HCT116 (cell line): ENCODE measurements at regions not wholly inside any gene's neighbourhood (a gene's known extent, or its start where the extent isn't known, plus 50 kb on each side); places are given as distances from the start of the nearest gene placed in this dataset.

ENCODE experiments used
- ATAC-seq: fragments of 200-7000 bp; cut with Tn5 transposase; 2 replicates; pipeline ENCODE4 v1.9.1; 2020; ENCODE audit warnings: mild to moderate bottlenecking, moderate library complexity
- BruUV-seq: library from RNA; stranded (reverse); fragments of 400-500 nt; replicated peaks from 2 replicates; lab custom pipeline; 2021; lab: Mats Ljungman, UMichigan
- CTCF ChIA-PET: fragments of 300-600 bp; sonication (Branson Sonifier 250); formaldehyde crosslinking; loops from one replicate; lab custom pipeline; 2021; ENCODE audit warnings: antibody characterized with exemption; lab: Charles Lee
- POLR2A ChIA-PET: fragments of 300-600, 350-600 bp; sonication (Branson Sonifier 250); formaldehyde crosslinking; loops from one replicate; lab custom pipeline; 2021; ENCODE audit warnings: antibody characterized with exemption; lab: Charles Lee
- RAD21 ChIA-PET, 2 experiments: fragments of 300-600 bp; sonication (Branson Sonifier 250); formaldehyde crosslinking; loops; one replicate each; lab custom pipeline; 2023; ENCODE audit warnings: low total read pairs in 2 of 2; ENCODE audit not compliant: uncharacterized antibody in 2 of 2, unreplicated experiment in 2 of 2, low non-redundant PET in 1 of 2; lab: Charles Lee
- DNase-seq: peaks from one replicate; pipeline ENCODE4 v3.0.0-alpha.2; 2010; ENCODE audit warnings: low read depth, low spot score
- H2AFZ ChIP-seq: fragments of 200-600 bp; shearing (Covaris generic), sonication (generic); 2 replicates; pipeline ENCODE4 v1.6.1; 2017; ENCODE audit warnings: low read depth, mixed run types, mixed read lengths, antibody characterized with exemption, low read length; ENCODE audit not compliant: poor library complexity, severe bottlenecking
- H3K27ac ChIP-seq: 2 replicates; pipeline ENCODE4 v1.5.1; 2012; ENCODE audit warnings: low read depth, low read length
- H3K27me3 ChIP-seq: fragments of 200-600 bp; sonication (generic); 2 replicates; pipeline ENCODE4 v1.6.1; 2016; ENCODE audit warnings: mixed run types, low read length, mixed read lengths; ENCODE audit not compliant: insufficient read depth
- H3K36me3 ChIP-seq, 2 experiments: fragments of 200-500 bp in 1 of 2; fragments of 200-600 bp in 1 of 2; sonication (Bioruptor generic) in 1 of 2; sonication (generic) in 1 of 2; 2 replicates each; pipeline versions ENCODE4 v1.5.1 to v1.6.1; 2014 to 2016; ENCODE audit warnings: low read length in 2 of 2, inconsistent platforms in 1 of 2, mixed read lengths in 1 of 2, mixed run types in 1 of 2; ENCODE audit not compliant: insufficient read depth in 2 of 2, control insufficient read depth in 1 of 2
- H3K4me1 ChIP-seq, 2 experiments: fragments of 200-600 bp in 1 of 2; sonication (generic) in 1 of 2; 2 replicates each; pipeline versions ENCODE4 v1.5.1 to v1.6.1; 2012 to 2017; ENCODE audit warnings: low read length in 2 of 2, inconsistent platforms in 1 of 2, mild to moderate bottlenecking in 1 of 2, mixed read lengths in 1 of 2, mixed run types in 1 of 2, moderate library complexity in 1 of 2; ENCODE audit not compliant: insufficient read depth in 2 of 2, control insufficient read depth in 1 of 2
- H3K4me2 ChIP-seq: fragments of 200-600 bp; sonication (generic); 2 replicates; pipeline ENCODE4 v1.6.1; 2017; ENCODE audit warnings: mixed run types, low read length, mixed read lengths
- H3K4me3 ChIP-seq, 2 experiments: fragments of 200-600 bp in 1 of 2; sonication (generic) in 1 of 2; replicated peaks in 1 of 2; 2 replicates each; pipeline ENCODE4 v1.5.1; 2011 to 2016; ENCODE audit warnings: low read length in 2 of 2, control low read depth in 1 of 2, low read depth in 1 of 2, mild to moderate bottlenecking in 1 of 2, mixed read lengths in 1 of 2, mixed run types in 1 of 2
- H3K79me2 ChIP-seq: fragments of 200-600 bp; sonication (generic); 2 replicates; pipeline ENCODE4 v1.6.1; 2017; ENCODE audit warnings: mild to moderate bottlenecking, mixed run types, low read length, moderate library complexity, mixed read lengths; ENCODE audit not compliant: insufficient read depth
- H3K9ac ChIP-seq: fragments of 200-600 bp; sonication (generic); 2 replicates; pipeline ENCODE4 v1.6.1; 2016; ENCODE audit warnings: low read length, mixed read lengths
- H3K9me2 ChIP-seq: fragments of 200-600 bp; sonication (generic), shearing (Covaris generic); 2 replicates; pipeline ENCODE4 v1.6.1; 2017; ENCODE audit warnings: mixed run types, mild to moderate bottlenecking, moderate library complexity; ENCODE audit not compliant: insufficient read depth
- H3K9me3 ChIP-seq, 2 experiments: fragments of 200-500 bp in 1 of 2; fragments of 200-600 bp in 1 of 2; sonication (Bioruptor generic) in 1 of 2; sonication (generic) in 1 of 2; 2 replicates each; pipeline ENCODE4 v1.6.1; 2014 to 2017; ENCODE audit warnings: low read length in 2 of 2, mixed read lengths in 2 of 2, inconsistent platforms in 1 of 2, low read depth in 1 of 2, mild to moderate bottlenecking in 1 of 2, mixed run types in 1 of 2, moderate library complexity in 1 of 2; ENCODE audit not compliant: control insufficient read depth in 1 of 2, insufficient read depth in 1 of 2
- H4K20me1 ChIP-seq: fragments of 200-600 bp; sonication (generic), shearing (Covaris generic); 2 replicates; pipeline ENCODE4 v1.6.1; 2017; ENCODE audit warnings: mixed run types, mild to moderate bottlenecking, moderate library complexity; ENCODE audit not compliant: insufficient read depth
- RAD21 ChIP-seq: IDR thresholded peaks from 2 replicates; pipeline ENCODE4 v1.6.1; 2012; ENCODE audit warnings: low read depth, mild to moderate bottlenecking
- SP1 ChIP-seq: IDR thresholded peaks from 2 replicates; pipeline ENCODE4 v1.6.1; 2012; ENCODE audit warnings: low read depth
- TCF7L2 ChIP-seq: IDR thresholded peaks from 2 replicates; pipeline ENCODE4 v1.7.0; 2011; ENCODE audit warnings: borderline replicate concordance, inconsistent platforms; ENCODE audit not compliant: insufficient read depth, insufficient read length; ENCODE audit errors: extremely low read depth
- ZFX ChIP-seq: fragments of 450-650 bp; IDR thresholded peaks from 2 replicates; pipeline ENCODE4 v1.6.1; 2017
- intact Hi-C: fragments of 100-400 bp; cut with micrococcal nuclease; formaldehyde crosslinking; loops from 2 replicates; pipeline ENCODE4 v1.10.0; 2022

DNA sequence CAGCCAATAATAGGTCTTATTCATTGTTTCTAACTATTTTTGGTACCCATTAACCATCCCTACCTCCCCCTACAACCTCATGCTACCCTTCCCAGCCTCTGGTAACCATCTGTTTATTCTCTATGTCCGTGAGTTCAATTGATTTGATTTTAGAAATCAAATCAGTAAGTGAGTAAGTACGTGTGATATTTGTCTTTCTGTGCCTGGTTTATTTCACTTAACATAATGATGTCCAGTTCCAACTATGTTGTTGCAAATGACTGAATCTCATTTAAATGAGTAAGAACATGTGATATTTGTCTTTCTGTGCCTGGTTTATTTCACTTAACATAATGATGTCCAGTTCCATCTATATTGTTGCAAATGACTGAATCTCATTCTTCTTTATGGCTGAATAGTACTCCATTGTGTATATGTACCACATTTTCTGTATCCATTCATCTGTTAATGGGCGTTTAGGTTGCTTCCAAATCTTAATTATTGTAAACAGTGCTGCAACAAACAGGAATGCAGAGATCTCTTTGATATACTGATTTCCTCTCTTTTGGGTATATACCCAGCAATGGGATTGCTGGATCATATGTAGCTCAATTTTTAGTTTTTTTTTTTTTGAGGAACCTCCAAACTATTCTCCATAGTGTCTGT, 49.7 kb upstream of the BICC1 start:
- Histone ChIP-seq H3K4me1 (no peaks in the 10 kb centered on the region), H3K27me3 (no peaks in the 10 kb centered on the region), H2AFZ (no peak overlapping the region), H3K9me3 (no peaks in the 10 kb centered on the region), H4K20me1 (no peaks in the 10 kb centered on the region), H3K36me3 (no peaks in the 10 kb centered on the region), H3K4me2 (no peak overlapping the region), H3K9me2 (no peaks in the 10 kb centered on the region), H3K79me2 (no peaks in the 10 kb centered on the region), H3K4me3 (no peak overlapping the region), H3K27ac (no peak overlapping the region), H3K9ac (no peak overlapping the region)
- RAD21 ChIA-PET: no interaction called here
- DNase-seq (no peak), ATAC-seq (no peak)
- no TSS peak for BruUV-seq
- TF ChIP-seq RAD21 (no peak), SP1 (no peak), TCF7L2 (no peak), ZFX (no peak)
- CTCF ChIA-PET: no interaction called here
- POLR2A ChIA-PET: no interaction called here
- intact Hi-C loops: no loop called here
